ENCODE measurements at regions not wholly inside any gene's neighbourhood (a gene's known extent, or its start where the extent isn't known, plus 50 kb on each side); places are given as distances from the start of the nearest gene placed in this dataset.
"Not testable (repeated sequence)": the region's sequence is repeated elsewhere in the genome, so short reads cannot be mapped to it uniquely, and the experiment has no call there.

DNA sequence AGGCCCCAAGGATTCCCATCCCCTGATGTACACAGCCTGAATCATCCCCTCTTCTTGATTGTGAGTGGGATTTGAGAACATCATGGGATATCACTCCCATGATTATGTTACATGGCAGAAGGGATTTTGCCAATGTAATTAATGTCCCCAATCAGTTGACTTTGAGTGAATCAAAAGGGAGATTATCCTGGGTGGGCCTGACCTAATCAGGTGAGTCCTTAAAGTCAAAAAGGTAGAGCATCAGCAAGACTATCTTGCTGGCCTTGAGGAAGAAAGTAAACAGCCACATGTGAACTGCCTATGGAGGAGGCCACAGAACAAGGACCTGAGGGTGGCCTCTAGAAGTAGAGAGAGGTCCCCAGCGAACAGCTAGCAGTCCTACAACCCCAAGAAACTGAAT lies 203.1 kb upstream of the ATP6AP2 start:
- Mint-ChIP-seq H3K4me1 (no peaks in the 10 kb centered on the region), H3K9me3 (peaks cover 0 to 3% (median 0%) of the 10 kb centered on the region in 7 donors), H3K27ac (no peak overlapping the region), H3K36me3 (no peaks in the 10 kb centered on the region), H3K4me3 (no peak overlapping the region), H3K27me3 (no peaks in the 10 kb centered on the region)
- no peaks in the 10 kb centered on the region for H3K27me3 ChIP-seq (ENCODE audit: control insufficient read depth, insufficient read depth, low read length)
- no peaks in the 10 kb centered on the region for H3K36me3 ChIP-seq (ENCODE audit: control insufficient read depth, insufficient read depth, low read length)
- H3K27ac ChIP-seq (ENCODE audit: insufficient read depth, low read length, poor library complexity, severe bottlenecking), result no peak overlapping the region
- no peak for ATAC-seq (ENCODE audit: low read depth in 2 of 2)
- H3K9me3 ChIP-seq (ENCODE audit: control insufficient read depth in 2 of 2, low read length in 2 of 2), result no peaks in the 10 kb centered on the region
- DNase-seq, result no peak
- no peaks in the 10 kb centered on the region for H3K4me1 ChIP-seq (ENCODE audit: control insufficient read depth, insufficient read depth, low read length, poor library complexity, severe bottlenecking)
- H3K4me3 ChIP-seq (ENCODE audit: low read depth, low read length), result no peak overlapping the region

DNA sequence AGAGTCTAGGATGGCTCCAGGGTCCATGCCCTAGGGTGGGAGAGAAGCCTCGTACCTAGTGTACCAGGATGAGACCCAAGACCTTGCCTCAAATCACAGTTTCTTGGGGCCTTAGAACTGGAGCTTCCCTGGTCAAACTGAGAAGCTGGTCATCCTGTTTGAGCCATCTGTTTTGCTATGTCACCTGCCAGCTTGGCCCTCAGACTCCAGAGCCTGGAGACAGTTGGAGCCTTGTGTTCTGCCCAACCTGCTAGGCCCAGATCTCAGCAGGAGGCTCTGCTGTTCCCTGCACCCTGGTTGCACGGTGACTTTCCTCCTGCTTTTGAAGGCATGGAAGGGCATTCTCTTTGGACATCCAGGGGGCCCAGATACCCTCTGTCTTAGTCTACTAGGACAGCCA lies 206.3 kb upstream of the ATP6AP2 start:
- no peak overlapping the region for H3K4me3 Mint-ChIP-seq
- H3K27ac Mint-ChIP-seq, result no peak overlapping the region
- no peaks in the 10 kb centered on the region for H3K4me1 Mint-ChIP-seq
- ATAC-seq (ENCODE audit: low read depth in 2 of 2) (no peak), DNase-seq (no peak)
- no peaks in the 10 kb centered on the region for H3K36me3 ChIP-seq (ENCODE audit: control insufficient read depth, insufficient read depth, low read length)
- H3K9me3 Mint-ChIP-seq, result peaks cover 0 to 4% (median 0%) of the 10 kb centered on the region in 7 donors
- no peaks in the 10 kb centered on the region for H3K27me3 ChIP-seq (ENCODE audit: control insufficient read depth, insufficient read depth, low read length)
- H3K27ac ChIP-seq (ENCODE audit: insufficient read depth, low read length, poor library complexity, severe bottlenecking), result no peak overlapping the region
- no peaks in the 10 kb centered on the region for H3K36me3 Mint-ChIP-seq
- H3K4me1 ChIP-seq (ENCODE audit: control insufficient read depth, insufficient read depth, low read length, poor library complexity, severe bottlenecking), result no peaks in the 10 kb centered on the region
- H3K9me3 ChIP-seq (ENCODE audit: control insufficient read depth in 2 of 2, low read length in 2 of 2), result no peaks in the 10 kb centered on the region
- H3K27me3 Mint-ChIP-seq, result no peaks in the 10 kb centered on the region
- H3K4me3 ChIP-seq (ENCODE audit: low read depth, low read length), result no peak overlapping the region

DNA sequence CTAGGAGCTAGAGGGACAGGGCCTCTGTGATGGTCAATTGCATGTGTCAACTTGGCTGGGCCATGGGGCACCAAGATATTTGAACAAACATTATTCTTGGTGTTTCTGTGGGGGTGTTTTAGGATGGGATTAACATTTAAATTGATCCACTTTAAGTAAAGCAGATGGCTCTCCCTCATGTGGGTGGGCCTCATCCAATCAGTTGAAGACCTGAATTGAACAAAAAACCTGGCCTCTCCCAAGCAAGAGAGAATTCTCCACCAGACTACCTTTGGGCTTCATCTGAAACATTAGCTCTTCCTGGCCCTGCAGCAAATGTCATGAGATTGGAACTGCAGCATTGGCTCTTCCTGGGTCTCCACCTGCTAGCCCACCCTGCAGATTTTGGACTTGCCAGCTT lies 207.1 kb upstream of the ATP6AP2 start:
- DNase-seq, result no peak
- Histone ChIP-seq H3K4me1 (ENCODE audit: control insufficient read depth, insufficient read depth, low read length, poor library complexity, severe bottlenecking) (no peaks in the 10 kb centered on the region), H3K9me3 (ENCODE audit: control insufficient read depth in 2 of 2, low read length in 2 of 2) (no peaks in the 10 kb centered on the region), H3K4me3 (ENCODE audit: low read depth, low read length) (no peak overlapping the region), H3K27me3 (ENCODE audit: control insufficient read depth, insufficient read depth, low read length) (no peaks in the 10 kb centered on the region), H3K36me3 (ENCODE audit: control insufficient read depth, insufficient read depth, low read length) (no peaks in the 10 kb centered on the region), H3K27ac (ENCODE audit: insufficient read depth, low read length, poor library complexity, severe bottlenecking) (no peak overlapping the region)
- Mint-ChIP-seq H3K36me3 (no peaks in the 10 kb centered on the region), H3K27ac (no peak overlapping the region), H3K4me3 (no peak overlapping the region), H3K9me3 (peaks cover 0 to 2% (median 0%) of the 10 kb centered on the region in 7 donors), H3K4me1 (no peaks in the 10 kb centered on the region), H3K27me3 (no peaks in the 10 kb centered on the region)
- ATAC-seq (ENCODE audit: low read depth in 2 of 2), result no peak

DNA sequence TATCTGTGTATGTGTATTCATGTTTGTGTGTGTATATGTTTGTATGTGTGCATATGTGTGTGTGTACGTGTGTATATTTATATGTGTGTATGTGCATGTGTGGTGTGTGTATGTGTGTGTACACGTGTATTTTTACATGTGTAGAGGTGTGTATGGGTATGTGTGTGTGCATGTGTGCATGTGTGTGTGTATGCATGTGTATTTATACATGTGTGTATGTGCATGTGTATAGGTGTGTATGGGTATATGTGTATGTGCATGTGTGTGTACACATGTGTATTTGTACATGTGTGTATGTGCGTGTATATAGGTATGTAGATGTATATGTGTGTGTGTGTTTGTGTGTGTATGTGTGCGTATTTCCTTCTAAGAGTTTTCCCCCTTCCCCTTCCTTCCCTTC lies 207.7 kb upstream of the ATP6AP2 start:
- H3K4me3 ChIP-seq (ENCODE audit: low read depth, low read length), result no peak overlapping the region
- no peak overlapping the region for H3K27ac Mint-ChIP-seq
- H3K4me1 Mint-ChIP-seq, result no peaks in the 10 kb centered on the region
- no peaks in the 10 kb centered on the region for H3K36me3 ChIP-seq (ENCODE audit: control insufficient read depth, insufficient read depth, low read length)
- ATAC-seq (ENCODE audit: low read depth in 2 of 2), result no peak
- no peaks in the 10 kb centered on the region for H3K4me1 ChIP-seq (ENCODE audit: control insufficient read depth, insufficient read depth, low read length, poor library complexity, severe bottlenecking)
- H3K27me3 Mint-ChIP-seq, result no peaks in the 10 kb centered on the region
- H3K27ac ChIP-seq (ENCODE audit: insufficient read depth, low read length, poor library complexity, severe bottlenecking), result no peak overlapping the region
- H3K4me3 Mint-ChIP-seq, result no peak overlapping the region
- DNase-seq, result no peak
- no peaks in the 10 kb centered on the region for H3K27me3 ChIP-seq (ENCODE audit: control insufficient read depth, insufficient read depth, low read length)
- H3K9me3 ChIP-seq (ENCODE audit: control insufficient read depth in 2 of 2, low read length in 2 of 2), result no peaks in the 10 kb centered on the region
- peaks cover 0 to 2% (median 0%) of the 10 kb centered on the region in 7 donors for H3K9me3 Mint-ChIP-seq
- no peaks in the 10 kb centered on the region for H3K36me3 Mint-ChIP-seq

DNA sequence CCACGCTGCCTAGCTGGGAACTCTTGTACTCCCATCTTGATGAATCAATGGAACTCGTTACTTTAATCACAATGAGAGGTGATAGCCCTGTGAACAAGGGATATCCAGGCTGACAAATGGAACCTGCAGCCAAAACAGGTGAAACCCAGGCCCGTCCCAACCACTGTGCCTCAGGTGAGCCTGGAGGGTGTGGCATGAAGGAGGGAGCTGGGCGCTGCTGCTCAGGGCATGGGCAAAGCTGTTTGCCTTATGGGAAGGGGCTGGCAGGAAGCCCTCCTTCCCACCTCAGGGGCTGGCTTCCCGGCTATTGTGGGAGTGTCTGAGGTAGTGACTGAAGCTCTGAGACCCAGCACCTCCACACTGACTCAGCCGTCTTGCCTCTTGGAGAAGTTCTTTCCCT lies 209.4 kb upstream of the ATP6AP2 start:
- DNase-seq (no peak), ATAC-seq (ENCODE audit: low read depth in 2 of 2) (no peak)
- Histone ChIP-seq H3K9me3 (ENCODE audit: control insufficient read depth in 2 of 2, low read length in 2 of 2) (no peaks in the 10 kb centered on the region), H3K4me1 (ENCODE audit: control insufficient read depth, insufficient read depth, low read length, poor library complexity, severe bottlenecking) (no peaks in the 10 kb centered on the region), H3K27ac (ENCODE audit: insufficient read depth, low read length, poor library complexity, severe bottlenecking) (no peak overlapping the region), H3K36me3 (ENCODE audit: control insufficient read depth, insufficient read depth, low read length) (no peaks in the 10 kb centered on the region), H3K27me3 (ENCODE audit: control insufficient read depth, insufficient read depth, low read length) (no peaks in the 10 kb centered on the region), H3K4me3 (ENCODE audit: low read depth, low read length) (no peak overlapping the region)
- H3K36me3 Mint-ChIP-seq, result no peaks in the 10 kb centered on the region
- no peak overlapping the region for H3K27ac Mint-ChIP-seq
- no peak overlapping the region for H3K4me3 Mint-ChIP-seq
- H3K4me1 Mint-ChIP-seq, result no peaks in the 10 kb centered on the region
- peaks cover 0 to 2% (median 0%) of the 10 kb centered on the region in 7 donors for H3K9me3 Mint-ChIP-seq
- H3K27me3 Mint-ChIP-seq, result no peaks in the 10 kb centered on the region

- Histone ChIP-seq H3K4me3 (ENCODE audit: low read depth, low read length) (no peak overlapping the region), H3K27me3 (ENCODE audit: control insufficient read depth, insufficient read depth, low read length) (no peaks in the 10 kb centered on the region), H3K27ac (ENCODE audit: insufficient read depth, low read length, poor library complexity, severe bottlenecking) (no peak overlapping the region), H3K9me3 (ENCODE audit: control insufficient read depth in 2 of 2, low read length in 2 of 2) (peaks cover 0 to 2% of the 10 kb centered on the region in 2 experiments), H3K4me1 (ENCODE audit: control insufficient read depth, insufficient read depth, low read length, poor library complexity, severe bottlenecking) (no peaks in the 10 kb centered on the region), H3K36me3 (ENCODE audit: control insufficient read depth, insufficient read depth, low read length) (no peaks in the 10 kb centered on the region)
- Mint-ChIP-seq H3K27me3 (peaks cover 7% of the 10 kb centered on the region), H3K9me3 (peaks cover 0 to 10% (median 2%) of the 10 kb centered on the region in 7 donors), H3K36me3 (no peaks in the 10 kb centered on the region), H3K27ac (no peak overlapping the region), H3K4me3 (no peak overlapping the region), H3K4me1 (no peaks in the 10 kb centered on the region)
- DNase-seq (no peak), ATAC-seq (ENCODE audit: low read depth in 2 of 2) (no peak)
Observed at GRCh38 chrX:40368611-40369061, 212.1 kb upstream of the ATP6AP2 start.

GRCh38 chrX:40366661-40367060 lies 214.1 kb upstream of the ATP6AP2 start:
- Mint-ChIP-seq H3K27me3 (peaks cover 7% of the 10 kb centered on the region), H3K4me3 (no peak overlapping the region), H3K36me3 (no peaks in the 10 kb centered on the region), H3K9me3 (peaks cover 0 to 10% (median 1%) of the 10 kb centered on the region in 7 donors), H3K27ac (no peak overlapping the region), H3K4me1 (no peaks in the 10 kb centered on the region)
- H3K27me3 ChIP-seq (ENCODE audit: control insufficient read depth, insufficient read depth, low read length), result no peaks in the 10 kb centered on the region
- peaks cover 0 to 2% of the 10 kb centered on the region in 2 experiments for H3K9me3 ChIP-seq (ENCODE audit: control insufficient read depth in 2 of 2, low read length in 2 of 2)
- H3K4me1 ChIP-seq (ENCODE audit: control insufficient read depth, insufficient read depth, low read length, poor library complexity, severe bottlenecking), result no peaks in the 10 kb centered on the region
- H3K4me3 ChIP-seq (ENCODE audit: low read depth, low read length), result no peak overlapping the region
- ATAC-seq (ENCODE audit: low read depth in 2 of 2) (no peak), DNase-seq (no peak)
- no peak overlapping the region for H3K27ac ChIP-seq (ENCODE audit: insufficient read depth, low read length, poor library complexity, severe bottlenecking)
- H3K36me3 ChIP-seq (ENCODE audit: control insufficient read depth, insufficient read depth, low read length), result no peaks in the 10 kb centered on the region

DNA sequence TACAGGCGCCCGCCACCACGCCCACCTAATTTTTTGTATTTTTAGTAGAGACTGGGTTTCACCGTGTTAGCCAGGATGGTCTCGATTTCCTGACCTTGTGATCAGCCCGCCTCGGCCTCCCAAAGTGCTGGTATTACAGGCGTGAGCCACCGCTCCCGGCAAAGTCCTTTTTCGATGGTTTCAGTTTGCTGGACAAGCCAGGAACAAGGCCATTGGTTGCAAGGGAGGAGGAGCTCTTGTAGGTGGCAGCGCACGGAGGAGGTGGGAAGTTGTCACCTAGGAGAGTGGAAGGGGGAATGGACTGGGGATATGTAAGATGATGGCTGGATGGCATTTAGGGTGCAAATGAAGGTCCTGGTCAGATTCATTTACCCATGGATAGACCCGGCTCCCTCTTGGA lies 218.5 kb upstream of the ATP6AP2 start:
- not testable (repeated sequence) for H3K27ac ChIP-seq (ENCODE audit: insufficient read depth, low read length, poor library complexity, severe bottlenecking); H3K27ac Mint-ChIP-seq; H3K36me3 ChIP-seq (ENCODE audit: control insufficient read depth, insufficient read depth, low read length); DNase-seq; ATAC-seq (ENCODE audit: low read depth in 2 of 2); H3K9me3 ChIP-seq (ENCODE audit: control insufficient read depth in 2 of 2, low read length in 2 of 2); H3K27me3 ChIP-seq (ENCODE audit: control insufficient read depth, insufficient read depth, low read length); H3K4me3 Mint-ChIP-seq; H3K36me3 Mint-ChIP-seq; H3K4me3 ChIP-seq (ENCODE audit: low read depth, low read length); H3K27me3 Mint-ChIP-seq; H3K4me1 Mint-ChIP-seq; H3K4me1 ChIP-seq (ENCODE audit: control insufficient read depth, insufficient read depth, low read length, poor library complexity, severe bottlenecking)
- H3K9me3 Mint-ChIP-seq, result peaks cover 0 to 10% (median 0%) of the 10 kb centered on the region in 7 donors

Measured in CD4-positive, CD25-positive, alpha-beta regulatory T cell (primary cell).